ENCODE measurements at regions not wholly inside any gene's neighbourhood (a gene's known extent, or its start where the extent isn't known, plus 50 kb on each side); places are given as distances from the start of the nearest gene placed in this dataset.
"Not testable (repeated sequence)": the region's sequence is repeated elsewhere in the genome, so short reads cannot be mapped to it uniquely, and the experiment has no call there.

GRCh38 chr7:116373229-116373628 is 126.3 kb upstream of the CAV2 start:
- DNase-seq = not testable (repeated sequence)

GRCh38 chr7:116377721-116378120 is 121.8 kb upstream of the CAV2 start:
- DNase-seq = no peak

GRCh38 chr7:116380025-116380424 is 119.5 kb upstream of the CAV2 start:
- DNase-seq = no peak

GRCh38 chr7:116382375-116382774 is 117.2 kb upstream of the CAV2 start:
- no peak for DNase-seq

GRCh38 chr7:116384936-116385635 is 114.5 kb upstream of the CAV2 start:
- no peak for DNase-seq

- no peak for DNase-seq
These were observed 112.9 kb upstream of the CAV2 start for GRCh38 chr7:116386674-116387073.

GRCh38 chr7:116390363-116390762 is 109.2 kb upstream of the CAV2 start:
- DNase-seq = no peak

GRCh38 chr7:116392806-116393205 is 106.7 kb upstream of the CAV2 start:
- no peak for DNase-seq

GRCh38 chr7:116393654-116394053 is 105.9 kb upstream of the CAV2 start:
- DNase-seq = peak in 1 of 56 donors; percentile 5

- no peak for DNase-seq
These were observed 105.4 kb upstream of the CAV2 start for GRCh38 chr7:116394106-116394505.

GRCh38 chr7:116395141-116395791 is 104.3 kb upstream of the CAV2 start:
- no peak for DNase-seq

GRCh38 chr7:116398672-116399071 is 100.9 kb upstream of the CAV2 start:
- no peak for DNase-seq

- DNase-seq = no peak
These were observed 99.7 kb upstream of the CAV2 start for GRCh38 chr7:116399819-116400218.

- DNase-seq = no peak
These were observed 99.0 kb upstream of the CAV2 start for GRCh38 chr7:116400522-116400921.

GRCh38 chr7:116401711-116402110 is 97.8 kb upstream of the CAV2 start:
- no peak for DNase-seq

- no peak for DNase-seq
These were observed 96.3 kb upstream of the CAV2 start for GRCh38 chr7:116403265-116403664.

GRCh38 chr7:116404389-116404788 is 95.1 kb upstream of the CAV2 start:
- DNase-seq = no peak

GRCh38 chr7:116405810-116406209 is 93.7 kb upstream of the CAV2 start:
- DNase-seq = no peak

GRCh38 chr7:116407165-116407564 is 92.4 kb upstream of the CAV2 start:
- no peak for DNase-seq

GRCh38 chr7:116408166-116408565 is 91.4 kb upstream of the CAV2 start:
- no peak for DNase-seq

- not testable (repeated sequence) for DNase-seq
These were observed 90.6 kb upstream of the CAV2 start for GRCh38 chr7:116408831-116409453.

GRCh38 chr7:116410694-116411093 is 88.8 kb upstream of the CAV2 start:
- not testable (repeated sequence) for DNase-seq

All from amygdala (tissue), 56 donors.